ENCODE measurements at regions not wholly inside any gene's neighbourhood (a gene's known extent, or its start where the extent isn't known, plus 50 kb on each side); places are given as distances from the start of the nearest gene placed in this dataset.

- Mint-ChIP-seq H3K27ac (no peak overlapping the region), H3K9me3 (peaks cover 2 to 8% of the 10 kb centered on the region in 2 donors), H3K4me3 (no peak overlapping the region), H3K27me3 (no peaks in the 10 kb centered on the region), H3K4me1 (no peaks in the 10 kb centered on the region), H3K36me3 (no peaks in the 10 kb centered on the region)
- no peak for DNase-seq
- no peak for ATAC-seq (replicated peaks)
These were observed 836.1 kb upstream of the PCDH20 start for GRCh38 chr13:62251734-62252133.

GRCh38 chr13:62250501-62251201 is 835.0 kb upstream of the PCDH20 start:
- DNase-seq, result no peak
- Mint-ChIP-seq H3K27me3 (no peaks in the 10 kb centered on the region), H3K4me3 (no peak overlapping the region), H3K36me3 (no peaks in the 10 kb centered on the region), H3K9me3 (peaks cover 2 to 9% of the 10 kb centered on the region in 2 donors), H3K27ac (no peak overlapping the region), H3K4me1 (no peaks in the 10 kb centered on the region)
- ATAC-seq (replicated peaks), result no peak

- H3K27ac Mint-ChIP-seq, result no peak overlapping the region
- ATAC-seq (replicated peaks) (no peak), DNase-seq (no peak)
- H3K9me3 Mint-ChIP-seq, result peaks cover 1 to 4% of the 10 kb centered on the region in 2 donors
- no peak overlapping the region for H3K4me3 Mint-ChIP-seq
- H3K36me3 Mint-ChIP-seq, result no peaks in the 10 kb centered on the region
- no peaks in the 10 kb centered on the region for H3K4me1 Mint-ChIP-seq
- no peaks in the 10 kb centered on the region for H3K27me3 Mint-ChIP-seq
These were observed 830.9 kb upstream of the PCDH20 start for GRCh38 chr13:62246581-62246980.

- no peak overlapping the region for H3K4me3 Mint-ChIP-seq
- no peaks in the 10 kb centered on the region for H3K4me1 Mint-ChIP-seq
- ATAC-seq (replicated peaks), result no peak
- peaks cover 1 to 4% of the 10 kb centered on the region in 2 donors for H3K9me3 Mint-ChIP-seq
- DNase-seq, result no peak
- H3K27ac Mint-ChIP-seq, result no peak overlapping the region
- no peaks in the 10 kb centered on the region for H3K36me3 Mint-ChIP-seq
- H3K27me3 Mint-ChIP-seq, result no peaks in the 10 kb centered on the region
These were observed 827.5 kb upstream of the PCDH20 start for GRCh38 chr13:62243106-62243505.

- Mint-ChIP-seq H3K36me3 (no peaks in the 10 kb centered on the region), H3K27me3 (no peaks in the 10 kb centered on the region), H3K4me3 (no peak overlapping the region), H3K9me3 (no peaks in the 10 kb centered on the region), H3K4me1 (no peaks in the 10 kb centered on the region), H3K27ac (no peak overlapping the region)
- ATAC-seq (replicated peaks), result no peak
- DNase-seq, result no peak
These were observed 819.3 kb upstream of the PCDH20 start for GRCh38 chr13:62234780-62235440.

GRCh38 chr13:62210951-62211350 is 795.3 kb upstream of the PCDH20 start:
- DNase-seq (no peak), ATAC-seq (replicated peaks) (no peak)
- Mint-ChIP-seq H3K27me3 (no peaks in the 10 kb centered on the region), H3K27ac (no peak overlapping the region), H3K4me1 (no peaks in the 10 kb centered on the region), H3K36me3 (no peaks in the 10 kb centered on the region), H3K9me3 (peaks cover 13 to 16% of the 10 kb centered on the region in 2 donors), H3K4me3 (no peak overlapping the region)

GRCh38 chr13:62209529-62209928 is 793.9 kb upstream of the PCDH20 start:
- Mint-ChIP-seq H3K4me3 (no peak overlapping the region), H3K27me3 (no peaks in the 10 kb centered on the region), H3K4me1 (no peaks in the 10 kb centered on the region), H3K9me3 (peaks cover 17 to 23% of the 10 kb centered on the region in 2 donors), H3K27ac (no peak overlapping the region), H3K36me3 (no peaks in the 10 kb centered on the region)
- no peak for DNase-seq
- no peak for ATAC-seq (replicated peaks)

DNA sequence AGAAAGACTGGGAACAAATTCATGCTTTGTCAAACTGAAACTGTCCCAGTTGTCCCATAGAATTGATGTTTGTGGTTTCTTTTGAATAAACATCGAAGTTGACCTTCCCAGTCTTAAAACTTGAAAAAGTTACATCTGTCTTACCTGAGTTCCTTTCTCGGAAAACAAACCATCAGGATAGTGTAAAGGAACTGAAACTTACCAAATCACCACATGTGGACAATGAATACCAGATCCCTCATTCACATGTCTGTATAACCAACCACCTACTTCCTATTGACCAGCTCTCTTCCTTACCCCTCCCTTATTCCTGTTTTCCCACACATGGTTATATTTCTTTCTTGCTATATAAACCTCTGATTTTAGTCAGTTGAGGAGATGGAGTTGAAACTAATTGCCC is 791.7 kb upstream of the PCDH20 start:
- peaks cover 15 to 19% of the 10 kb centered on the region in 2 donors for H3K9me3 Mint-ChIP-seq
- H3K27me3 Mint-ChIP-seq, result no peaks in the 10 kb centered on the region

DNA sequence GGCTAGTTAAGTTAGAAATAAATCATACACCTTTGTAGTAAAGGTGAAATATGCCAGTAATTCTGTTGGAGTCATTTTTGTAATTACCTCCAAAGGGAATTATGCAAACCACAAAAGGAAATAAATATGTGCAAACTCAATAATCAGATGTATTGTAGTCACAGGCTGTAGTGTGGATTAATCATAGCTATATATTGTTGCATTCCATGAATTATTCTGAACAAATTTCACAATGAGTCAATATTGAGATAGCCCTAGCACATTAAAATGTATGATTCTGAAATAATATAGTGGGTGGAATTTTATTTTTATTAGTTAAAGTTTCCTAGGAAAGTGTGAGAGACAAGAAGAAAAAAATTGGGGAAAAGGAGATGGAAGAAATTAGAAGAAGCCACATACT is 790.5 kb upstream of the PCDH20 start:
- peaks cover 15 to 18% of the 10 kb centered on the region in 2 donors for H3K9me3 Mint-ChIP-seq
- H3K27me3 Mint-ChIP-seq, result no peaks in the 10 kb centered on the region
- no peaks in the 10 kb centered on the region for H3K36me3 Mint-ChIP-seq
- ATAC-seq (replicated peaks) (no peak), DNase-seq (no peak)
- H3K4me3 Mint-ChIP-seq, result no peak overlapping the region
- H3K4me1 Mint-ChIP-seq, result no peaks in the 10 kb centered on the region
- no peak overlapping the region for H3K27ac Mint-ChIP-seq

More for the DNA sequence above, 791.7 kb upstream of the PCDH20 start:
- H3K4me3 Mint-ChIP-seq, result no peak overlapping the region
- no peak overlapping the region for H3K27ac Mint-ChIP-seq
- ATAC-seq (replicated peaks), result no peak
- H3K36me3 Mint-ChIP-seq, result no peaks in the 10 kb centered on the region
- no peaks in the 10 kb centered on the region for H3K4me1 Mint-ChIP-seq
- no peak for DNase-seq

GRCh38 chr13:62205273-62205672 is 789.6 kb upstream of the PCDH20 start:
- Mint-ChIP-seq H3K27ac (no peak overlapping the region), H3K36me3 (no peaks in the 10 kb centered on the region), H3K9me3 (peaks cover 14 to 23% of the 10 kb centered on the region in 2 donors), H3K4me3 (no peak overlapping the region), H3K27me3 (no peaks in the 10 kb centered on the region), H3K4me1 (no peaks in the 10 kb centered on the region)
- DNase-seq, result no peak
- ATAC-seq (replicated peaks), result no peak

DNA sequence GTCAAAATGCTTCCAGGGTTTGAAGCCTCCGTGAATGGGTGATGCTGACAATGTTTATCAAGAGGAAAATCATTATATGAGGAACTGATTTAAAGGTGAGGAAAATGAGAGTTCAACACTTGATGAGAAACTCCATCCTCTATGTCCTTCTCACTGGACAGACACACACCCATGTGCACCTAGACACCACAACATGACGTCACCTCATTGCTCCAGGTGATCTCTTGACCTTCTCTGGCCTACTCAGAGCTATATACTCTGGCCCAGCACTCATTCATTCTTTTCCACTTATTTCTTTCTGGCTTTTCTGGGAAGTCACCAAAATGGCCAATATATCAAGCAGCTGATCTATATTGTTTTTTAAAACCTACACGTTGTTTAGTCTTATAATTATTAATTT is 778.7 kb upstream of the PCDH20 start:
- Mint-ChIP-seq H3K4me1 (no peaks in the 10 kb centered on the region), H3K36me3 (no peaks in the 10 kb centered on the region), H3K4me3 (no peak overlapping the region), H3K27ac (no peak overlapping the region), H3K9me3 (peaks cover 0 to 11% of the 10 kb centered on the region in 2 donors), H3K27me3 (no peaks in the 10 kb centered on the region)
- DNase-seq (no peak), ATAC-seq (replicated peaks) (no peak)

DNA sequence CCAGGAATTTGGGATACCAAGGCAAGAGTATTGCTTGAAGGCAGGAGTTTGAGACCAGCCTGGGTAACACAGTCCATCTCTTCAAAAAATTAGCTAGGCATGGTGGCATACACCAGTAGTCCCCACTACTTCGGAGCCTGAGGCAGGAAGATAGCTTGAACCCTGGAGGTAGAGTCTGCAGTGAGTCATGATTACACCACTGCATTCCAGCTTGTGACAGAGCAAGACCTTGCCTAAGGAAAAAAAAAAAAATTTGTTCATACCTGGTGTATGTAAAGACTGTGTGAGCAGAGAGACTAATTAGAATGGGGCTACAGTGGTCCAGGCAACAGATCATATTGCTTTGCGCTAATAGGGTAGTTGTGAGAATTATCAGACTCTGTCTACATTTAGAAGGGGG is 778.3 kb upstream of the PCDH20 start:
- no peak for ATAC-seq (replicated peaks)
- H3K27ac Mint-ChIP-seq, result no peak overlapping the region
- H3K4me1 Mint-ChIP-seq, result no peaks in the 10 kb centered on the region
- DNase-seq, result no peak
- H3K4me3 Mint-ChIP-seq, result no peak overlapping the region
- H3K27me3 Mint-ChIP-seq, result no peaks in the 10 kb centered on the region
- no peaks in the 10 kb centered on the region for H3K36me3 Mint-ChIP-seq
- peaks cover 0 to 11% of the 10 kb centered on the region in 2 donors for H3K9me3 Mint-ChIP-seq

GRCh38 chr13:62185631-62186255 is 770.1 kb upstream of the PCDH20 start:
- no peaks in the 10 kb centered on the region for H3K27me3 Mint-ChIP-seq
- no peak overlapping the region for H3K4me3 Mint-ChIP-seq
- H3K36me3 Mint-ChIP-seq, result no peaks in the 10 kb centered on the region
- no peak overlapping the region for H3K27ac Mint-ChIP-seq
- no peak for ATAC-seq (replicated peaks)
- no peaks in the 10 kb centered on the region for H3K4me1 Mint-ChIP-seq
- DNase-seq, result no peak
- peaks cover 0 to 2% of the 10 kb centered on the region in 2 donors for H3K9me3 Mint-ChIP-seq

DNA sequence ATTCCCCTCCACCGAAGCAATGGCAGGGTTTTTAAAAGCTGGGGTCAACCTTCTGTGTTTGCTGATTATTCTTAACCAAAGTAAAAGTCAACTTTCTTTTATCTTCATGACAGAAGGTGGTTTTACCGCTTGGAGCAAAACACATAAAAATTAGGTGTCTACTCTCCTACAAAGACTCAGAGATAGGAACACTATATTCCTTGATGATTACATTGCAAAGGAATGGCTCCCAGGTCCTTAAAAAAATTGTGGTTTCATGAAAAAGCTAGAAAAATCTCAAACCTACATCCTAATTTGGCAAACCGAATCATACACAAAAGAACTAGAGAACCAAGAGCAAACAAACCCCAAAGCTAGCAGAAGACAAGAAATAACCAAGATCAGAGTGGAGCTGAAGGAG is 760.4 kb upstream of the PCDH20 start:
- no peak overlapping the region for H3K27ac Mint-ChIP-seq
- no peak overlapping the region for H3K4me3 Mint-ChIP-seq
- H3K36me3 Mint-ChIP-seq, result no peaks in the 10 kb centered on the region
- ATAC-seq (replicated peaks), result no peak
- H3K4me1 Mint-ChIP-seq, result no peaks in the 10 kb centered on the region
- DNase-seq, result no peak
- no peaks in the 10 kb centered on the region for H3K27me3 Mint-ChIP-seq
- H3K9me3 Mint-ChIP-seq, result peaks cover 3 to 11% of the 10 kb centered on the region in 2 donors

- ATAC-seq (replicated peaks) (no peak), DNase-seq (no peak)
- Mint-ChIP-seq H3K27me3 (no peaks in the 10 kb centered on the region), H3K9me3 (peaks cover 7 to 10% of the 10 kb centered on the region in 2 donors), H3K27ac (no peak overlapping the region), H3K36me3 (no peaks in the 10 kb centered on the region), H3K4me3 (no peak overlapping the region), H3K4me1 (no peaks in the 10 kb centered on the region)
These were observed 758.3 kb upstream of the PCDH20 start for GRCh38 chr13:62173958-62174357.
